DOHH2 (cell line): ENCODE measurements at regions not wholly inside any gene's neighbourhood (a gene's known extent, or its start where the extent isn't known, plus 50 kb on each side); places are given as distances from the start of the nearest gene placed in this dataset.

ENCODE experiments used
- H3F3A ChIP-seq: fragments of 200-600 bp; sonication (generic), shearing (Covaris generic); 2 replicates; pipeline ENCODE4 v1.6.0; 2016; ENCODE audit warnings: antibody characterized with exemption, mild to moderate bottlenecking; ENCODE audit not compliant: control insufficient read depth, insufficient read depth
- H3K27ac ChIP-seq: fragments of 200-600 bp; sonication (generic); 2 replicates; pipeline ENCODE4 v1.5.1; 2014; ENCODE audit warnings: low read depth, mild to moderate bottlenecking, low read length, moderate library complexity
- H3K27me3 ChIP-seq: fragments of 200-600 bp; sonication (generic); 2 replicates; pipeline ENCODE4 v1.6.1; 2014; ENCODE audit warnings: mild to moderate bottlenecking, low read length, mixed read lengths; ENCODE audit not compliant: control insufficient read depth
- H3K36me3 ChIP-seq: fragments of 200-600 bp; sonication (generic); 2 replicates; pipeline ENCODE4 v1.6.1; 2014; ENCODE audit warnings: mild to moderate bottlenecking, low read length, moderate library complexity, mixed read lengths; ENCODE audit not compliant: control insufficient read depth
- H3K4me1 ChIP-seq: fragments of 200-600 bp; sonication (generic); 2 replicates; pipeline ENCODE4 v1.6.1; 2014; ENCODE audit warnings: mild to moderate bottlenecking, low read length, mixed read lengths; ENCODE audit not compliant: control insufficient read depth
- H3K4me2 ChIP-seq: fragments of 200-600 bp; sonication (generic); 2 replicates; pipeline ENCODE4 v1.6.0; 2014; ENCODE audit warnings: mild to moderate bottlenecking, low read length, moderate library complexity
- H3K4me3 ChIP-seq: fragments of 200-600 bp; sonication (generic); 2 replicates; pipeline ENCODE4 v1.5.1; 2014; ENCODE audit warnings: mild to moderate bottlenecking, low read length, mixed read lengths
- H3K79me2 ChIP-seq: fragments of 200-600 bp; sonication (generic); 2 replicates; pipeline ENCODE4 v1.6.1; 2014; ENCODE audit warnings: mild to moderate bottlenecking, low read length, mixed read lengths; ENCODE audit not compliant: control insufficient read depth
- H3K9me2 ChIP-seq: fragments of 200-600 bp; sonication (generic); replicated peaks from 2 replicates; pipeline ENCODE4 v1.6.1; 2014; ENCODE audit warnings: mild to moderate bottlenecking, low read length, mixed read lengths; ENCODE audit not compliant: control insufficient read depth
- H3K9me3 ChIP-seq: fragments of 200-600 bp; sonication (generic); 2 replicates; pipeline ENCODE4 v1.6.1; 2014; ENCODE audit warnings: antibody characterized with exemption, low read length, mixed read lengths; ENCODE audit not compliant: control insufficient read depth, insufficient read depth
- H4K20me1 ChIP-seq: fragments of 200-600 bp; sonication (generic); 2 replicates; pipeline ENCODE4 v1.6.0; 2014; ENCODE audit warnings: low read depth, mild to moderate bottlenecking, antibody characterized with exemption, low read length, moderate library complexity; ENCODE audit not compliant: control insufficient read depth, insufficient read depth
- CTCF ChIP-seq: fragments of 200-600 bp; sonication (generic); IDR thresholded peaks from one replicate; pipeline ENCODE4 v1.5.1; 2014; ENCODE audit warnings: antibody characterized with exemption, mild to moderate bottlenecking, low read depth, low read length; ENCODE audit not compliant: poor library complexity, severe bottlenecking
- EZH2phosphoT487 ChIP-seq: fragments of 200-600 bp; sonication (generic); IDR thresholded peaks from 2 replicates; pipeline ENCODE4 v1.6.1; 2017; ENCODE audit warnings: borderline replicate concordance, mild to moderate bottlenecking, antibody characterized with exemption, low read length, moderate library complexity, mixed read lengths

GRCh38 chr3:113088616-113089015 is 97.8 kb downstream of the GTPBP8 start:
- no peak overlapping the region for H3K4me2 ChIP-seq
- no peaks in the 10 kb centered on the region for H3K27me3 ChIP-seq
- no peaks in the 10 kb centered on the region for H3K4me1 ChIP-seq
- no peak overlapping the region for H3K27ac ChIP-seq
- H4K20me1 ChIP-seq: no peaks in the 10 kb centered on the region
- no peaks in the 10 kb centered on the region for H3K36me3 ChIP-seq
- no peak overlapping the region for H3K4me3 ChIP-seq
- no peak for TF ChIP-seq EZH2phosphoT487
- no peak for TF ChIP-seq CTCF
- no peaks in the 10 kb centered on the region for H3K9me3 ChIP-seq
- H3K9me2 ChIP-seq: no peaks in the 10 kb centered on the region
- H3F3A ChIP-seq: no peaks in the 10 kb centered on the region
- no peaks in the 10 kb centered on the region for H3K79me2 ChIP-seq

GRCh38 chr3:113091417-113091816 is 100.6 kb downstream of the GTPBP8 start:
- H3K27ac ChIP-seq: no peak overlapping the region
- no peaks in the 10 kb centered on the region for H4K20me1 ChIP-seq
- H3K9me3 ChIP-seq: no peaks in the 10 kb centered on the region
- H3F3A ChIP-seq: no peaks in the 10 kb centered on the region
- H3K27me3 ChIP-seq: no peaks in the 10 kb centered on the region
- no peak for TF ChIP-seq EZH2phosphoT487
- no peak for TF ChIP-seq CTCF
- no peaks in the 10 kb centered on the region for H3K4me1 ChIP-seq
- no peaks in the 10 kb centered on the region for H3K79me2 ChIP-seq
- H3K36me3 ChIP-seq: no peaks in the 10 kb centered on the region
- H3K9me2 ChIP-seq: no peaks in the 10 kb centered on the region
- H3K4me2 ChIP-seq: no peak overlapping the region
- no peak overlapping the region for H3K4me3 ChIP-seq

- Histone ChIP-seq H3K9me3 (no peaks in the 10 kb centered on the region), H3K79me2 (no peaks in the 10 kb centered on the region), H4K20me1 (no peaks in the 10 kb centered on the region), H3K4me3 (no peak overlapping the region), H3K4me1 (no peaks in the 10 kb centered on the region), H3K27me3 (no peaks in the 10 kb centered on the region), H3K36me3 (no peaks in the 10 kb centered on the region), H3K27ac (no peak overlapping the region), H3K9me2 (no peaks in the 10 kb centered on the region), H3K4me2 (no peak overlapping the region), H3F3A (no peaks in the 10 kb centered on the region)
- TF ChIP-seq CTCF: no peak
These were observed 102.0 kb downstream of the GTPBP8 start for GRCh38 chr3:113092746-113093145.
